GM19438 (cell line): ENCODE measurements at regions not wholly inside any gene's neighbourhood (a gene's known extent, or its start where the extent isn't known, plus 50 kb on each side); places are given as distances from the start of the nearest gene placed in this dataset.
"Not testable (repeated sequence)": the region's sequence is repeated elsewhere in the genome, so short reads cannot be mapped to it uniquely, and the experiment has no call there.

Source experiments
- ATAC-seq: cut with Tn5 transposase; IDR thresholded peaks from one replicate; pipeline ENCODE4 v1.9.1; 2021; ENCODE audit warnings: low read depth; ENCODE audit not compliant: unreplicated experiment

GRCh38 chr2:8549942-8550341, 131.9 kb upstream of the ID2 start:
- no peak for ATAC-seq

DNA sequence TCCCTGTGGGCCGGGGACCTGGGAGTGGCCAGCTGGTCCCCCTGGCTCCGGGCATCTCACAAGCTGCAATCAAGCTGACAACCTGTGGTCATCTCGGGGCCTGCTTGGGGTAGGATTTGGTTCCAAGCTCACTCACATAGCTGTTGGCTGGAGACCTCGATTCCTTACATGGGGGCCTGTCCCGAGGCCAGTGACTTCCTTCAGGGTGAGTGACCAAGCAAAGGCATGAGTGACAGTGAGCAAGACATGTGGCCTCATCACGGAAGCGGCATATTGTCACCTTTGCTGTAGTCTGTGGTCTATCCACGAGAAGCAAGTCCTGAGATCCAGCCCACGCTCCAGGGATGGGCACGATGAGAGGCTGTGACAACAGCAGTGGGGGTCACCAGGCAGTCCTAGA, 131.4 kb upstream of the ID2 start:
- ATAC-seq = no peak

- ATAC-seq = no peak
Observed at GRCh38 chr2:8550937-8551621, 130.8 kb upstream of the ID2 start.

DNA sequence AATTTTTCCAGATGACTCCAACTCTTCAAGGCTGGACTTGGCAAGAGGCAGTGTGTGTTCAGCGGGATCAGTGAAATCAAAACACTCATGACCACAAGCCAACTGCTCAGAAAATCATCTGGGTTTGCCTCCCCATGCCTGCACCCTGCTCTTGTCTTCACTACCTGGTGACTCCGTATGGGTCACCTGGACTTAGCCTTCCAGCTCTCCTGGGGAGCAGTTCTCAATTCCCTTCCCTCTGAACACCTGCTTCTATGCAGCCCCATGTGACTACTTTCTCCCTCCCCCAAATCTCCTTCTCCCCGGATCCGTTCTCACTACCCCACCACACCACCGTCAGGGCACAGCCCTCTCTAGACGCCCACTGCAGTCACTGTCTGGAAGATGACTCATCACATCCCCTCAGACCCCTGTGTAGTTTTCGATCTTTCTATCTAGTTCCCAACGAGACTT, 130.2 kb upstream of the ID2 start:
- no peak for ATAC-seq

- no peak for ATAC-seq
Observed at GRCh38 chr2:8552293-8552801, 129.5 kb upstream of the ID2 start.

- no peak for ATAC-seq
Observed at GRCh38 chr2:8553643-8554042, 128.2 kb upstream of the ID2 start.

DNA sequence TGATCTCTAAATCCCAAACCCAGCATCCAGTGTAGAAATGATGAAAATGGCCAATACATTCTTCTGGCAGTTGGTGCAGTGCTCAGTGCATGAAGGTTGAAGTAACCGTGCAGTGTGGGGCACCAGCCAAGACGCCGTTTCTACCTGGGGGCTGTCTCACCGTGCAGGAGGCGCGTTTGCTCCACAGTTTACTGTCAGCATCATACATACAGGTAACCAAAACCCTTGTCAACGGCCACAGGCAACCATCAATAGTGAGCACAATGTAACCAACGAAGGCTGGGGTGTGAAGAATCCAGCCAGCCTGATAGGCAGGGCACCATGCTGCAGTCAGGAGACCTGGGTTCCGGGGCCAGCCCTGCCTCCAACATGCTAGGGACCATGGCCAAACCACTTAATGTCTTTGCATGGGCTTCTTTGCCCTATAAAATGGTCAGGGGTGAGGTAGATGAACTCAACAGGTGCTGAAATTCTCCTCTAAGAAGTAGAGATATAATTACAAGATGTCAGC, 127.5 kb upstream of the ID2 start:
- ATAC-seq = no peak

DNA sequence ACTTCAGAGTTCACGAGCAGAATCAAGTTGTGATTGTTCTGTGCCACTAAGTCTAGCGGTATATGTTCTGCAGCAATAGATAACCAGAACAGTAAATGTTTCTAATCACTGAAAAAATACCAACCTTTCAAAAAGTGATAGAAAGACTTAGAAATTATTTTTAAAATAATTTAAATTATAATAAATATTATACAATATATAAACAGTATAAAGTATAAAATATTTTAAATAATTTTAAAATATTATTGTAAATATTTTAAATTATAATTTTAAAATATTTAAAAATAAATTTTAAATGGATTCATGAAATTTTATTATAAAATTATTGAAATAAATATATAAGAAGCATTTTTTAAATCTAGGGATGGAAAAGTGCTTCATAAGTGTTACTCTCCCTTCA, 126.3 kb upstream of the ID2 start:
- no peak for ATAC-seq

- ATAC-seq = no peak
Observed at GRCh38 chr2:8558096-8558495, 123.8 kb upstream of the ID2 start.

GRCh38 chr2:8558956-8559355, 122.9 kb upstream of the ID2 start:
- ATAC-seq = no peak

DNA sequence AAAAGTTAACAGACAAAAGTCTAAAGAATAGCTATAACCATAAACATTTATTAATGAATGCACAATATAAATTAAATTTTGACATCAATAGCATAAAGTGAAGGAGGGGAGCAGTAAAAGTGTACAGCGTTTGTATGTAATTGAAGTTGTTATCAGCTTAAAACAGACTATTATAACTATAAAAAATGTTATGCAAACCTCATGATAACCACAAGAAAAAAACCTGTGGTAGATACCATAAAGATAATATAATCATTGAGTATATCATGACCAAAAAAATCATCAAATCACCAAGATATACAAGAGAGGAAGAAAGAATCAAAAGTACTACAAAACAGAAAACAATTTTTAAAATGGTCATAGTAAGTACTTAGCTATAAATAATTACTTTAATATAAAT, 122.1 kb upstream of the ID2 start:
- no peak for ATAC-seq

DNA sequence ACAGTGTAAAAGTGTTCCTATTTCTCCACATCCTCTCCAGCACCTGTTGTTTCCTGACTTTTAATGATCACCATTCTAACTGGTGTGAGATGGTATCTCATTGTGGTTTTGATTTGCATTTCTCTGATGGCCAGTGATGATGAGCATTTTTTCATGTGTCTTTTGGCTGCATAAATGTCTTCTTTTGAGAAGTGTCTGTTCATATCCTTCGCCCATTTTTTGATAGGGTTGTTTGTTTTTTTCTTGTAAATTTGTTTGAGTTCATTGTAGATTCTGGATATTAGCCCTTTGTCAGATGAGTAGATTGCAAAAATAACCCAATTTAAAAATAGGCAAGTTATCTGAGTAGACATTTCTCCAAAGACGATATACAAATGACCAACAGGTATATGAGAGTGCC, 120.2 kb upstream of the ID2 start:
- not testable (repeated sequence) for ATAC-seq

DNA sequence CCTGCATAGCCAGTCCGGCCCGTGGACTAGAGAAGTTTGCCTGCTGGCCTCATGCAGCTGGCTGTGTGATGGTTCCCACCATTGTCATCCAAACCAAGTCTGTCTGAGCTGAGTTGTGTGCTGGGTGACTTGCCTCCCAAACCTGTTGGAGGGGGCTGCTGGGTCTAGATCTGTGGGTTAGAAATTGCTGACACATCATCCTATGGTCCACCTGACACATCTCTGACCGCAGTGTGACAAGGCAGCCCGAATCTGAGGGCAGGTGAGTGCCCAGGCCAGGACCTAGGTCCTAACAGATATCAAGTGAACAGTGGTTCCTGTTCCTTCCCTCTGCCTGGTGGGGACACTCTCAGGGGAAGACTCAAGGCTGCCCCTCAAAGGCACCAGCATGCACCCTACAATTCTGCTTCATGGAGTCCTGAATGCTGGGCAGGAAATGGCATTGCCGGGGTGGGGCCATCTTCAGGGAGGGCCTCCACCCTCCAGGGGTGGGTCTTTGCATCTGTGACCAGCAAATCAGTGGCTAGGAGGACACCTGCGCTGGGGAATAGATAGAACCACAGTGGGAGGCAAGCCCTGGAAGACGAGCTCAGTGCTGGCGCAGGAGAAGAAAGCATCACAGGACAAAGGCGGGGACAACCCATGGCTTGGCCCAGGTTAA, 117.9 kb upstream of the ID2 start:
- ATAC-seq = no peak

- ATAC-seq = no peak
Observed at GRCh38 chr2:8564475-8564874, 117.4 kb upstream of the ID2 start.

DNA sequence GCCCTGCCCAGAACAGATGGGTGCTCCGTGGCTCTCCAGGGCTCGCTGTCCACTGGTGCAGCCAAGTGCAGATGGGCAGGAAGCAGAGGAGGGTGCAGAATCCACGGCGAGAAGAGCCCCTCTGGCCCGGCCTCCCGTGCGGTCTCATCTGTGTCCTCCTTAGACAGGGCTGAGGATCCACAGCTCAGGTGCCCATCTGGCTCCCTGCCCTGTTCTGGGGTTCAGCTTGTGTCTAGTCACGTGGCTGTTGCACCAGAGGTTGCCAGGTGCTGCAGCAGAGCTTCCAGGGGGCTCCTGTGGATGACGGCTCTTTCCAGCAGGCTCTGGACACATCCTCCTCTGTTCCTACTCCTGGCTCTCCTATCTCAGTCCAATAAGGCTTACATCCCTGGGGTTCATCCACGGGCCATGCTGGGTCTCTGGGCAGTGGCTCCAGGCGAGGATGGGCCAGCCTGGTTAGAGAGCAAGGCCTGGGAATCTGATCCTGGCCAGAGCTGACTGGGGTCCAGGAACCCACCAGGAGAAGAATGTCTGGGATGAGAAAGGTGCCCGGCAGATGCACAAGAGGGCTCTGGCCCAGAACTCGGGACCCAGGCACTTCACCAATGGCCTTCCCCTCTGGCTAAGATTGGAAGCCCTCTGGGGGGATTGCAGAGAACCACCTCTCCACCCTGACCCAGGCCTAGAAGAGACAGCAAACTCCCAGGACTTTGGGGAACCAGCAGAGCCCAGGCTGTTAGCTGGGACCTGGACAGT, 116.3 kb upstream of the ID2 start:
- no peak for ATAC-seq

- no peak for ATAC-seq
Observed at GRCh38 chr2:8566155-8566670, 115.6 kb upstream of the ID2 start.

DNA sequence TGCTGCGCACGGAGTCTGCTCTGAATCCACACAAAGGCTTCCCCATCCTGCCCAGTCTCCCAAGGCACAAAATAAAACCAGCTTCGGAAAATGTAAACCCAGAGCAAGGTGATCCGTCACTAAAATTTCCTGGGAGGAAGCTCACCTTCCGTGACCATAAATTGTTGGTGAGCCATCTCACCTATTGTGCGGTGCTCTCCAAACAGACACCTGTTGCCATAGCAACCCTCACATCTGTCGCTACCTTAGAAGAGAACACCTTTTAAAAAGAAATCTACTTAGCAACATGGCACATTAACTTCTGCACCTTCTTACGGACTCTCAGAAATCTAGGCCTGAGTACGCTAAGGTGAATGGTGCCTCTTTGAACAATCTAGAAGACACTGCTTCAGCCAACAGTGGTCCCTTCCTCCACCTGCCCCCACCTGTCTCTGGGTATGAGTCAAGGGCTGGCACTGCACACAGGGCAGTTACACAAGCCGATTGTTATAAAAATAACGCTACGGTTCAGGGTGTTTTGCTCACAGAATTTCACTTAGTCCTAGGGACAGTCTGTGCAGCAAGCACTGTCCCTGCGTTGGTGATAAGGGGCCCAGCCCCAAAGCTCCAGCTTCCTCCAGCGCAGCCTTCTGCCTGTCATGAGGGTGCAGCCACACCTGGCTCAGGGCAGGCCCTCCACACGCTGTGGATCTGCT, 114.9 kb upstream of the ID2 start:
- no peak for ATAC-seq

DNA sequence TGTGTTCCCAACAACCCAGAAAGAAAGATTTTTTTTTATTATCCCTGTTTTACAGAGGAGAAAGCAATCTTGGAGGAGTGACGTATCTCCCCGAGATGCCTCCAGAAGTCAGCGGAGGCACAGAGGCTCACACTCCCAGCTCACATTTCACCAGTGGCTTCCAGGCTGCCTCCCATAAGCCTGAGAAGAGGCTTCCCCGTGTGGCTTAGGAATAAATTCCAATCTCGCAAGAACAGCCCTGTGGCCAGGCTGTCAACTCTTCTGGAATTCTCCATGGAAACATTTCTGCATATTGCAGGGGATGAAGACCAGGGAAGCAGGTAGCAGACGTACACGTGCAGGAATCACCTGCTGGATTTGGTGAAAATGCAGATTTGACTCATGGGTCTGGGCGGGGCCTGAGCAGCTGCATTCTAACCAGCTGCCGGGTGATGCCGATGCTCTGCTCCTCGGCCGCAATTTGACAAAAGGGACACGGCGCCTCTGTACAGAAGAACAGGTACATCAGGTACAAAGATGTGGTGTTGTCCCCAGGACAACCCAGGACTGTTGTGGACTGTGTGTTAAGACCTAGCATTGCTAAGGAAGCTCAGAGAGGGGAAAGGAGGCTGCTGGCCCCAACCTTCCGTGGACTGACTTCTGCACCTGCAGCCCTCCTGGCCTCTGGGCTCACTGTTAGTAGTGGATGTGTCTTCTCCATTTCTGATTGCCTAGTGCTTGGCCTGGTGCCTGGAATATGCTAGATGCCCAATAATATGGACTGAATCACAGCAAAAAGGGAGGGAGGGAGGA, 114.2 kb upstream of the ID2 start:
- no peak for ATAC-seq

DNA sequence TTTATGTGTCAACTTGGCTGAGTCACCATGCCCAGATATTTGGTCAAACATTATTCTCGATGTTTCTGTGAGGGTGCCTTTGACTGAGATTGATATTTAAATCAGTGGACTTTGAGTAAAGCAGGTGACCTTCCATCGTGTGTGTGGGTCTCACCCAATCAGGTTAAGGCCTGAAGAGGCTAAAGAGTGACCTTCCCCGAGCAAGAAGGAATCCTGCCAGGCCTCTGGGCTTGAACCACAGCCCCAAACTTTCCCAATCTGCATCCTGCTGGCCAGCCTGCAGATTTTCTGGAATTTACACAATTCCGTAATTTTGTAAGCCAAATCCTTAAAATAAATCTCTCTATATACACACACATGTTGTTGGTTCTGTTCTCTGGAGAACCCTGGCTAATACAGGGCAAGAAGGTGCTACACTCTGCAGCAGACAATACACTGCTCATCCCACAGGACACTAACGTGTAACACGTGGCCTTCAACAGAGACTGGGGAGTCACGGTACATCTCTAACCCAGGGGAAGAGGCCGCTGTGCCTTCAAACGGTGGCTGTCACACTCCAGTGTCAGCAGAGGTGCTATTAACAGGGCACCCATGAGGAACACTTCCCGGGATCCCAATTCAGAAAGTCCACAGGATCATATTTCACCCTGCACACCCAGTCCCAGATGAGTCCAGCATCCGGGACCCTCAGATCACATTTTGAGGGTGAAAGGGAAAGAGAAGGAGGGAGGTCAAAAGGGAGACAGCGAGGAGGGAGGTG, 113.1 kb upstream of the ID2 start:
- ATAC-seq = no peak
